Hepatocyte (in vitro differentiated cells): ENCODE measurements at regions not wholly inside any gene's neighbourhood (a gene's known extent, or its start where the extent isn't known, plus 50 kb on each side); places are given as distances from the start of the nearest gene placed in this dataset.

Experiments
- DNase-seq: peaks from one replicate; pipeline ENCODE4 v3.0.0-alpha.2; 2016; ENCODE audit warnings: low spot score
- H2AFZ ChIP-seq: fragments of 200-600 bp; sonication (generic); 2 replicates; pipeline ENCODE4 v1.6.0; 2016; ENCODE audit warnings: antibody characterized with exemption, mild to moderate bottlenecking
- H3K27ac ChIP-seq: fragments of 200-600 bp; sonication (generic); 2 replicates; pipeline ENCODE4 v1.5.1; 2016; ENCODE audit warnings: mild to moderate bottlenecking
- H3K27me3 ChIP-seq: fragments of 200-600 bp; sonication (generic); 2 replicates; pipeline ENCODE4 v1.6.1; 2016
- H3K36me3 ChIP-seq: fragments of 200-600 bp; sonication (generic); replicated peaks from 2 replicates; pipeline ENCODE4 v1.5.1; 2016; ENCODE audit warnings: low read depth; ENCODE audit not compliant: insufficient read depth
- H3K4me1 ChIP-seq: fragments of 200-600 bp; sonication (generic); 2 replicates; pipeline ENCODE4 v1.5.1; 2016; ENCODE audit warnings: mild to moderate bottlenecking, moderate library complexity; ENCODE audit not compliant: insufficient read depth
- H3K4me2 ChIP-seq: fragments of 200-600 bp; sonication (generic); 2 replicates; pipeline ENCODE4 v1.6.0; 2016
- H3K4me3 ChIP-seq: fragments of 200-600 bp; sonication (generic); 2 replicates; pipeline ENCODE4 v1.5.1; 2016; ENCODE audit warnings: mild to moderate bottlenecking
- H3K79me2 ChIP-seq: fragments of 200-600 bp; sonication (generic); 2 replicates; pipeline ENCODE4 v1.6.0; 2017; ENCODE audit warnings: mild to moderate bottlenecking
- H3K9me2 ChIP-seq: fragments of 200-600 bp; sonication (generic); replicated peaks from 2 replicates; pipeline ENCODE4 v1.6.0; 2017; ENCODE audit warnings: mild to moderate bottlenecking; ENCODE audit not compliant: insufficient read depth
- H3K9me3 ChIP-seq: fragments of 200-600 bp; sonication (generic); 2 replicates; pipeline ENCODE4 v1.5.1; 2016; ENCODE audit warnings: low read depth, mild to moderate bottlenecking
- H4K20me1 ChIP-seq: fragments of 200-600 bp; sonication (generic); 2 replicates; pipeline ENCODE4 v1.6.0; 2016; ENCODE audit warnings: mild to moderate bottlenecking; ENCODE audit not compliant: insufficient read depth, poor library complexity, severe bottlenecking
- CTCF ChIP-seq: fragments of 200-600 bp; sonication (generic); IDR thresholded peaks from 2 replicates; pipeline ENCODE4 v1.5.1; 2016; ENCODE audit warnings: antibody characterized with exemption, mild to moderate bottlenecking; ENCODE audit not compliant: poor library complexity
- EZH2 ChIP-seq: fragments of 200-600 bp; sonication (generic); IDR thresholded peaks from 2 replicates; pipeline ENCODE4 v1.6.1; 2016; ENCODE audit warnings: antibody characterized with exemption, mild to moderate bottlenecking, borderline replicate concordance
- EZH2phosphoT487 ChIP-seq: fragments of 200-600 bp; sonication (generic); IDR thresholded peaks from one replicate; pipeline ENCODE4 v1.6.1; 2018; ENCODE audit warnings: antibody characterized with exemption, mild to moderate bottlenecking, low read depth, moderate library complexity; ENCODE audit not compliant: unreplicated experiment, severe bottlenecking
- WGBS: methylation state at CpG from one replicate; pipeline ENCODE4 v1.1.6; 2016; ENCODE audit warnings: low lambda C conversion rate; ENCODE audit errors: missing lambda C conversion rate; 5-methylcytosine and 5-hydroxymethylcytosine counted together

GRCh38 chr2:8583400-8584173, 98.3 kb upstream of the ID2 start:
- peaks cover 11% of the 10 kb centered on the region for H3K4me1 ChIP-seq
- H3K4me3 ChIP-seq = no peak overlapping the region
- WGBS = 32% methylated on average over 9 of the region's 39 CpGs
- no peaks in the 10 kb centered on the region for H3K9me3 ChIP-seq
- no peaks in the 10 kb centered on the region for H3K36me3 ChIP-seq
- H3K79me2 ChIP-seq = peaks cover 2% of the 10 kb centered on the region
- H3K27ac ChIP-seq = peak overlapping the region; percentile 85
- peak overlapping the region; percentile 66 for H3K4me2 ChIP-seq
- no peaks in the 10 kb centered on the region for H3K27me3 ChIP-seq
- peak overlapping the region; percentile 20 for H2AFZ ChIP-seq
- no peaks in the 10 kb centered on the region for H3K9me2 ChIP-seq
- DNase-seq = peak; percentile 96
- TF ChIP-seq CTCF (no peak), EZH2 (no peak), EZH2phosphoT487 (no peak)
- H4K20me1 ChIP-seq = no peaks in the 10 kb centered on the region

- no peaks in the 10 kb centered on the region for H4K20me1 ChIP-seq
- H3K4me2 ChIP-seq = peak overlapping the region; percentile 66
- TF ChIP-seq CTCF (no peak), EZH2 (no peak), EZH2phosphoT487 (no peak)
- no peaks in the 10 kb centered on the region for H3K9me2 ChIP-seq
- H3K4me3 ChIP-seq = no peak overlapping the region
- no peaks in the 10 kb centered on the region for H3K27me3 ChIP-seq
- no peak for DNase-seq
- H3K79me2 ChIP-seq = peaks cover 2% of the 10 kb centered on the region
- no peaks in the 10 kb centered on the region for H3K9me3 ChIP-seq
- peak overlapping the region; percentile 20 for H2AFZ ChIP-seq
- H3K27ac ChIP-seq = peak overlapping the region; percentile 85
- WGBS = 56% methylated on average over 29 of the region's 29 CpGs
- H3K4me1 ChIP-seq = peaks cover 11% of the 10 kb centered on the region
- no peaks in the 10 kb centered on the region for H3K36me3 ChIP-seq
Measured at GRCh38 chr2:8584174-8585066, 97.4 kb upstream of the ID2 start.

GRCh38 chr2:8586457-8587051, 95.3 kb upstream of the ID2 start:
- Histone ChIP-seq H4K20me1 (no peaks in the 10 kb centered on the region), H3K27me3 (no peaks in the 10 kb centered on the region), H3K9me2 (no peaks in the 10 kb centered on the region), H3K4me3 (no peak overlapping the region), H3K79me2 (peaks cover 2% of the 10 kb centered on the region), H3K27ac (no peak overlapping the region), H3K4me1 (peaks cover 8% of the 10 kb centered on the region), H2AFZ (no peak overlapping the region), H3K4me2 (no peak overlapping the region), H3K9me3 (no peaks in the 10 kb centered on the region), H3K36me3 (no peaks in the 10 kb centered on the region)
- WGBS = 90% methylated on average over 15 of the region's 15 CpGs
- DNase-seq = no peak
- TF ChIP-seq EZH2 (no peak), EZH2phosphoT487 (no peak), CTCF (no peak)
